ENCODE measurements at regions not wholly inside any gene's neighbourhood (a gene's known extent, or its start where the extent isn't known, plus 50 kb on each side); places are given as distances from the start of the nearest gene placed in this dataset.

- H3K36me3 Mint-ChIP-seq, result no peaks in the 10 kb centered on the region
- H3K27ac Mint-ChIP-seq, result no peak overlapping the region
- ChIA-PET POLR2A (no interaction called here), CTCF (no interaction called here)
- H3K9me3 Mint-ChIP-seq, result no peaks in the 10 kb centered on the region
- no peaks in the 10 kb centered on the region for H3K27me3 Mint-ChIP-seq (ENCODE audit: low read depth)
- no peak for TF ChIP-seq TEAD4 (CRISPR knock-in tag; IDR thresholded peaks at IDR 0.05)
- no peak for TF ChIP-seq ZNF263 (CRISPR knock-in tag; IDR thresholded peaks at IDR 0.05; ENCODE audit: low read depth)
- no peak for TF ChIP-seq FOXP1 (CRISPR knock-in tag; IDR thresholded peaks at IDR 0.05; ENCODE audit: borderline replicate concordance)
- no peak for TF ChIP-seq MLX (CRISPR knock-in tag; IDR thresholded peaks at IDR 0.05)
- no peak for TF ChIP-seq PRDM15 (CRISPR knock-in tag; IDR thresholded peaks at IDR 0.05)
- TF ChIP-seq ATF3 (CRISPR knock-in tag; conservative IDR thresholded peaks at IDR 0.05), result no peak
- TF ChIP-seq ZNF425 (CRISPR knock-in tag; conservative IDR thresholded peaks at IDR 0.05), result no peak
- no peak for TF ChIP-seq CREM (CRISPR knock-in tag; IDR thresholded peaks at IDR 0.05)
- TF ChIP-seq ZNF317 (CRISPR knock-in tag; IDR thresholded peaks at IDR 0.05; ENCODE audit: borderline replicate concordance, low read depth), result no peak
- no peak for TF ChIP-seq NFE2L1 (CRISPR knock-in tag; IDR thresholded peaks at IDR 0.05)
- TF ChIP-seq ELF4 (CRISPR knock-in tag; IDR thresholded peaks at IDR 0.05; ENCODE audit: low read depth), result no peak
- no peak for TF ChIP-seq ZMAT4 (CRISPR knock-in tag; IDR thresholded peaks at IDR 0.05)
- TF ChIP-seq ATF2 (CRISPR knock-in tag; IDR thresholded peaks at IDR 0.05; ENCODE audit: borderline replicate concordance, low read depth), result no peak
- TF ChIP-seq NFYB (CRISPR knock-in tag; conservative IDR thresholded peaks at IDR 0.05; ENCODE audit: low read depth), result no peak
- no peak for TF ChIP-seq MYBL2 (CRISPR knock-in tag; IDR thresholded peaks at IDR 0.05)
- TF ChIP-seq FOXJ3 (CRISPR knock-in tag; IDR thresholded peaks at IDR 0.05; ENCODE audit: borderline replicate concordance), result no peak
- TF ChIP-seq ARID4B (CRISPR knock-in tag; IDR thresholded peaks at IDR 0.05; ENCODE audit: borderline replicate concordance), result no peak
- no peak for TF ChIP-seq FOXP4 (CRISPR knock-in tag; IDR thresholded peaks at IDR 0.05)
- no peak for TF ChIP-seq HMGXB4 (CRISPR knock-in tag; IDR thresholded peaks at IDR 0.05)
- TF ChIP-seq NR3C1 (CRISPR knock-in tag; conservative IDR thresholded peaks at IDR 0.05; ENCODE audit: low read depth), result no peak
- 0 out of 2 replicates have a peak, but pooled peaks cover 6% of the 10 kb centered on the region for H3K4me1 Mint-ChIP-seq
- ATAC-seq (no peak), DNase-seq (ENCODE audit: low spot score) (no peak)
- no peak overlapping the region for H3K4me3 Mint-ChIP-seq
These were observed 149.4 kb upstream of the AKR1E2 start for GRCh38 chr10:4676566-4676965.
